GM23338 (cell line): ENCODE measurements at regions not wholly inside any gene's neighbourhood (a gene's known extent, or its start where the extent isn't known, plus 50 kb on each side); places are given as distances from the start of the nearest gene placed in this dataset.

Experiments used
- ATAC-seq: fragments of 200-7000 bp; cut with Tn5 transposase; 3 replicates; pipeline ENCODE4 v1.9.1; 2020
- DNase-seq: peaks from one replicate; pipeline ENCODE4 v3.0.0-alpha.2; 2015; ENCODE audit warnings: low spot score
- H2AFZ ChIP-seq: fragments of 200-600 bp; sonication (generic); 2 replicates; pipeline ENCODE4 v1.8.0; 2016; ENCODE audit warnings: antibody characterized with exemption, mild to moderate bottlenecking, moderate library complexity
- H3F3A ChIP-seq: fragments of 200-600 bp; sonication (generic); replicated peaks from 2 replicates; pipeline ENCODE4 v1.8.0; 2017; ENCODE audit warnings: antibody characterized with exemption, mixed run types, low read depth
- H3K27ac ChIP-seq: fragments of 200-600 bp; sonication (generic); 2 replicates; pipeline ENCODE4 v1.6.1; 2016; ENCODE audit warnings: low read depth
- H3K27me3 ChIP-seq: fragments of 200-600 bp; sonication (generic); 2 replicates; pipeline ENCODE4 v1.8.0; 2016; ENCODE audit warnings: mild to moderate bottlenecking, mixed run types, moderate library complexity; ENCODE audit not compliant: insufficient read depth
- H3K36me3 ChIP-seq: fragments of 200-600 bp; sonication (generic); 2 replicates; pipeline ENCODE4 v1.8.0; 2016; ENCODE audit warnings: mild to moderate bottlenecking; ENCODE audit not compliant: insufficient read depth
- H3K4me1 ChIP-seq: fragments of 200-600 bp; sonication (generic); 2 replicates; pipeline ENCODE4 v1.8.0; 2016; ENCODE audit warnings: mild to moderate bottlenecking, moderate library complexity; ENCODE audit not compliant: insufficient read depth
- H3K4me2 ChIP-seq: fragments of 200-600 bp; sonication (generic); 2 replicates; pipeline ENCODE4 v1.7.1; 2017; ENCODE audit warnings: mixed run types
- H3K4me3 ChIP-seq: fragments of 200-600 bp; sonication (generic); 2 replicates; pipeline ENCODE4 v1.6.1; 2016; ENCODE audit warnings: mixed run types
- H3K79me2 ChIP-seq: fragments of 200-600 bp; sonication (generic); replicated peaks from 2 replicates; pipeline ENCODE4 v1.8.0; 2017; ENCODE audit warnings: mild to moderate bottlenecking; ENCODE audit not compliant: insufficient read depth
- H3K9me2 ChIP-seq: fragments of 200-600 bp; sonication (generic); 2 replicates; pipeline ENCODE4 v1.8.0; 2017; ENCODE audit not compliant: insufficient read depth
- H4K20me1 ChIP-seq: fragments of 200-600 bp; sonication (generic); replicated peaks from 2 replicates; pipeline ENCODE4 v1.8.0; 2017; ENCODE audit warnings: mild to moderate bottlenecking; ENCODE audit not compliant: insufficient read depth
- H3K27ac Mint-ChIP-seq: 2 replicates; pipeline ENCODE4 v1.8.0; 2020; ENCODE audit warnings: inconsistent platforms, mild to moderate bottlenecking, moderate library complexity, mixed read lengths
- H3K27me3 Mint-ChIP-seq: 3 replicates; pipeline ENCODE4 v1.8.0; 2022; ENCODE audit warnings: low read depth, mild to moderate bottlenecking, moderate library complexity, mixed read lengths, inconsistent platforms; ENCODE audit not compliant: insufficient read depth, poor library complexity
- H3K36me3 Mint-ChIP-seq: 3 replicates; pipeline ENCODE4 v1.8.0; 2021; ENCODE audit warnings: low read depth, mild to moderate bottlenecking, inconsistent platforms, moderate library complexity, mixed read lengths
- H3K4me1 Mint-ChIP-seq: 3 replicates; pipeline ENCODE4 v1.8.0; 2020; ENCODE audit warnings: mild to moderate bottlenecking, inconsistent platforms, mixed read lengths
- H3K4me3 Mint-ChIP-seq: 3 replicates; pipeline ENCODE4 v1.8.0; 2021; ENCODE audit warnings: moderate library complexity, mild to moderate bottlenecking, inconsistent platforms, mixed read lengths
- H3K9me3 Mint-ChIP-seq: 3 replicates; pipeline ENCODE4 v1.8.0; 2020; ENCODE audit warnings: moderate library complexity, mild to moderate bottlenecking, inconsistent platforms, mixed read lengths
- EZH2phosphoT487 ChIP-seq: fragments of 200-600 bp; sonication (generic); IDR thresholded peaks from one replicate; pipeline ENCODE4 v1.8.1; 2018; ENCODE audit warnings: antibody characterized with exemption; ENCODE audit not compliant: unreplicated experiment
- JUNB ChIP-seq: IDR thresholded peaks from one replicate; pipeline ENCODE4 v1.6.1; 2016; ENCODE audit warnings: antibody characterized with exemption; ENCODE audit not compliant: unreplicated experiment
- NANOG ChIP-seq: IDR thresholded peaks from 2 replicates; pipeline ENCODE4 v1.6.1; 2016; ENCODE audit warnings: antibody characterized with exemption, borderline replicate concordance
- POLR2AphosphoS5 ChIP-seq: IDR thresholded peaks from 2 replicates; pipeline ENCODE4 v1.6.1; 2016; ENCODE audit warnings: antibody characterized with exemption, low read depth
- STAT1 ChIP-seq: IDR thresholded peaks from one replicate; pipeline ENCODE4 v1.6.1; 2016; ENCODE audit warnings: antibody characterized with exemption; ENCODE audit not compliant: unreplicated experiment
- ZNF114 ChIP-seq: fragments of 250-450 bp; sonication (Bioruptor Pico); IDR thresholded peaks from 2 replicates; pipeline ENCODE4 v1.5.0; 2020; ENCODE audit warnings: mild to moderate bottlenecking, moderate library complexity
- ZNF331 ChIP-seq: fragments of 250-450 bp; sonication (Bioruptor Pico); IDR thresholded peaks from 2 replicates; pipeline ENCODE4 v1.5.0; 2020; ENCODE audit warnings: low read depth, mild to moderate bottlenecking, moderate library complexity
- TF ChIP-seq, protein P1 (sequence below), 2 experiments: fragments of 200-600 bp in 1 of 2; sonication (generic) in 1 of 2; conservative IDR thresholded peaks; 2 replicates each; pipeline versions ENCODE4 v1.5.1 to v1.6.1; 2016 to 2017; ENCODE audit warnings: antibody characterized with exemption in 2 of 2, low read depth in 2 of 2, mild to moderate bottlenecking in 2 of 2, moderate library complexity in 1 of 2
- TF ChIP-seq, protein P2 (sequence below): fragments of 250-450 bp; sonication (Bioruptor Pico); IDR thresholded peaks from 2 replicates; pipeline ENCODE4 v1.5.0; 2020; ENCODE audit warnings: mild to moderate bottlenecking, moderate library complexity
- TF ChIP-seq, protein P3 (sequence below): IDR thresholded peaks from 2 replicates; pipeline ENCODE4 v1.6.1; 2016; ENCODE audit warnings: antibody characterized with exemption
- TF ChIP-seq, protein P4 (sequence below): IDR thresholded peaks from one replicate; pipeline ENCODE4 v1.6.1; 2018; ENCODE audit warnings: antibody characterized with exemption; ENCODE audit not compliant: unreplicated experiment

DNA sequence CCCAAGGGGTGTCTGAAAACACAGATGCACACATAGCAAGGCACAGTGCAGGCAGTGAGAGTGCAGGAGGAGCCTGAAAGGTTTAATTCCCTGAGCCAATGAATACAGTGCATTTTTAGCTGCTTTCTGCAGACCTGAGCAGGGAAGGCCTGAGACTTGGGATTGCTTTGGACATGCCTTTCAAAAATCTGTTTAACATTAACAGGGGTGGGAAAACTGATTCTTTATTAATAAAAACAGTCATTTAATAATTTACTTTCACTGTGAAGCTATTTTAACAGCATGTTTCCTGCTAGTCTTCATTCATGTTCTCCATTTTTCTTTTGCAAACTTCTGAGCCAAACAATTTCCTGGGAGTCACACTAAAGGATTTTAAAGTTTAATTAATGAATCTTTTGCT, 488.1 kb downstream of the SMARCA1 start (continued):
- TF ChIP-seq, protein P1, sequence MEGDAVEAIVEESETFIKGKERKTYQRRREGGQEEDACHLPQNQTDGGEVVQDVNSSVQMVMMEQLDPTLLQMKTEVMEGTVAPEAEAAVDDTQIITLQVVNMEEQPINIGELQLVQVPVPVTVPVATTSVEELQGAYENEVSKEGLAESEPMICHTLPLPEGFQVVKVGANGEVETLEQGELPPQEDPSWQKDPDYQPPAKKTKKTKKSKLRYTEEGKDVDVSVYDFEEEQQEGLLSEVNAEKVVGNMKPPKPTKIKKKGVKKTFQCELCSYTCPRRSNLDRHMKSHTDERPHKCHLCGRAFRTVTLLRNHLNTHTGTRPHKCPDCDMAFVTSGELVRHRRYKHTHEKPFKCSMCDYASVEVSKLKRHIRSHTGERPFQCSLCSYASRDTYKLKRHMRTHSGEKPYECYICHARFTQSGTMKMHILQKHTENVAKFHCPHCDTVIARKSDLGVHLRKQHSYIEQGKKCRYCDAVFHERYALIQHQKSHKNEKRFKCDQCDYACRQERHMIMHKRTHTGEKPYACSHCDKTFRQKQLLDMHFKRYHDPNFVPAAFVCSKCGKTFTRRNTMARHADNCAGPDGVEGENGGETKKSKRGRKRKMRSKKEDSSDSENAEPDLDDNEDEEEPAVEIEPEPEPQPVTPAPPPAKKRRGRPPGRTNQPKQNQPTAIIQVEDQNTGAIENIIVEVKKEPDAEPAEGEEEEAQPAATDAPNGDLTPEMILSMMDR (conservative IDR thresholded peaks at IDR 0.05; ENCODE audit: low read depth in 2 of 2): no peak
- no peak for TF ChIP-seq NANOG

DNA sequence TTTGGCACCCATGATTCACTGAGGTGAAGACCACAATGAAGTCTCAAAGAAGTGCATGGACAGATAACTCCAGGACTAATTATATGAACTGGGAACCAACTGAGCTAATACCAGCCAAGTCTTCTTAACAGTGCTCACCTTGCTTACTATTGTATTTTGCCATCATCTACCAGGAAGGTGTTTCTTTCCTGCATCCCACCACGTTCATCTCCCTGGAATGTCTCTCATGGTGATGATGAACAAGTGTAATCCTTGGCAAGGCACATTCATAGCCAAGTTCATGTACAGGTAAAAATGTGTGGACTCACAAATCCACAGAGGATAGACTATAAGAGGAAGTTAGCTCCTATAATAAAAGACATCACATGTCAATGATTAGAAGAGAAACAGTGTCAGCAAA, 489.1 kb downstream of the SMARCA1 start:
- no peaks in the 10 kb centered on the region for H3K36me3 ChIP-seq
- H3K9me2 ChIP-seq: no peaks in the 10 kb centered on the region
- no peak overlapping the region for H2AFZ ChIP-seq
- H3K4me3 ChIP-seq: no peak overlapping the region
- H3K4me3 Mint-ChIP-seq: no peak overlapping the region
- peaks cover 2% of the 10 kb centered on the region for H3K27me3 Mint-ChIP-seq
- no peaks in the 10 kb centered on the region for H3K27me3 ChIP-seq
- H4K20me1 ChIP-seq: no peaks in the 10 kb centered on the region
- no peak overlapping the region for H3K4me2 ChIP-seq
- no peaks in the 10 kb centered on the region for H3K4me1 ChIP-seq
- no peaks in the 10 kb centered on the region for H3K79me2 ChIP-seq
- no peak for DNase-seq
- no peak overlapping the region for H3K27ac Mint-ChIP-seq
- H3K4me1 Mint-ChIP-seq: no peaks in the 10 kb centered on the region; the same call in 1 of the 3 replicates
- no peaks in the 10 kb centered on the region for H3K36me3 Mint-ChIP-seq
- ATAC-seq: no peak
- H3F3A ChIP-seq: no peaks in the 10 kb centered on the region
- H3K9me3 Mint-ChIP-seq: no peaks in the 10 kb centered on the region
- no peak overlapping the region for H3K27ac ChIP-seq
- TF ChIP-seq, protein P2, sequence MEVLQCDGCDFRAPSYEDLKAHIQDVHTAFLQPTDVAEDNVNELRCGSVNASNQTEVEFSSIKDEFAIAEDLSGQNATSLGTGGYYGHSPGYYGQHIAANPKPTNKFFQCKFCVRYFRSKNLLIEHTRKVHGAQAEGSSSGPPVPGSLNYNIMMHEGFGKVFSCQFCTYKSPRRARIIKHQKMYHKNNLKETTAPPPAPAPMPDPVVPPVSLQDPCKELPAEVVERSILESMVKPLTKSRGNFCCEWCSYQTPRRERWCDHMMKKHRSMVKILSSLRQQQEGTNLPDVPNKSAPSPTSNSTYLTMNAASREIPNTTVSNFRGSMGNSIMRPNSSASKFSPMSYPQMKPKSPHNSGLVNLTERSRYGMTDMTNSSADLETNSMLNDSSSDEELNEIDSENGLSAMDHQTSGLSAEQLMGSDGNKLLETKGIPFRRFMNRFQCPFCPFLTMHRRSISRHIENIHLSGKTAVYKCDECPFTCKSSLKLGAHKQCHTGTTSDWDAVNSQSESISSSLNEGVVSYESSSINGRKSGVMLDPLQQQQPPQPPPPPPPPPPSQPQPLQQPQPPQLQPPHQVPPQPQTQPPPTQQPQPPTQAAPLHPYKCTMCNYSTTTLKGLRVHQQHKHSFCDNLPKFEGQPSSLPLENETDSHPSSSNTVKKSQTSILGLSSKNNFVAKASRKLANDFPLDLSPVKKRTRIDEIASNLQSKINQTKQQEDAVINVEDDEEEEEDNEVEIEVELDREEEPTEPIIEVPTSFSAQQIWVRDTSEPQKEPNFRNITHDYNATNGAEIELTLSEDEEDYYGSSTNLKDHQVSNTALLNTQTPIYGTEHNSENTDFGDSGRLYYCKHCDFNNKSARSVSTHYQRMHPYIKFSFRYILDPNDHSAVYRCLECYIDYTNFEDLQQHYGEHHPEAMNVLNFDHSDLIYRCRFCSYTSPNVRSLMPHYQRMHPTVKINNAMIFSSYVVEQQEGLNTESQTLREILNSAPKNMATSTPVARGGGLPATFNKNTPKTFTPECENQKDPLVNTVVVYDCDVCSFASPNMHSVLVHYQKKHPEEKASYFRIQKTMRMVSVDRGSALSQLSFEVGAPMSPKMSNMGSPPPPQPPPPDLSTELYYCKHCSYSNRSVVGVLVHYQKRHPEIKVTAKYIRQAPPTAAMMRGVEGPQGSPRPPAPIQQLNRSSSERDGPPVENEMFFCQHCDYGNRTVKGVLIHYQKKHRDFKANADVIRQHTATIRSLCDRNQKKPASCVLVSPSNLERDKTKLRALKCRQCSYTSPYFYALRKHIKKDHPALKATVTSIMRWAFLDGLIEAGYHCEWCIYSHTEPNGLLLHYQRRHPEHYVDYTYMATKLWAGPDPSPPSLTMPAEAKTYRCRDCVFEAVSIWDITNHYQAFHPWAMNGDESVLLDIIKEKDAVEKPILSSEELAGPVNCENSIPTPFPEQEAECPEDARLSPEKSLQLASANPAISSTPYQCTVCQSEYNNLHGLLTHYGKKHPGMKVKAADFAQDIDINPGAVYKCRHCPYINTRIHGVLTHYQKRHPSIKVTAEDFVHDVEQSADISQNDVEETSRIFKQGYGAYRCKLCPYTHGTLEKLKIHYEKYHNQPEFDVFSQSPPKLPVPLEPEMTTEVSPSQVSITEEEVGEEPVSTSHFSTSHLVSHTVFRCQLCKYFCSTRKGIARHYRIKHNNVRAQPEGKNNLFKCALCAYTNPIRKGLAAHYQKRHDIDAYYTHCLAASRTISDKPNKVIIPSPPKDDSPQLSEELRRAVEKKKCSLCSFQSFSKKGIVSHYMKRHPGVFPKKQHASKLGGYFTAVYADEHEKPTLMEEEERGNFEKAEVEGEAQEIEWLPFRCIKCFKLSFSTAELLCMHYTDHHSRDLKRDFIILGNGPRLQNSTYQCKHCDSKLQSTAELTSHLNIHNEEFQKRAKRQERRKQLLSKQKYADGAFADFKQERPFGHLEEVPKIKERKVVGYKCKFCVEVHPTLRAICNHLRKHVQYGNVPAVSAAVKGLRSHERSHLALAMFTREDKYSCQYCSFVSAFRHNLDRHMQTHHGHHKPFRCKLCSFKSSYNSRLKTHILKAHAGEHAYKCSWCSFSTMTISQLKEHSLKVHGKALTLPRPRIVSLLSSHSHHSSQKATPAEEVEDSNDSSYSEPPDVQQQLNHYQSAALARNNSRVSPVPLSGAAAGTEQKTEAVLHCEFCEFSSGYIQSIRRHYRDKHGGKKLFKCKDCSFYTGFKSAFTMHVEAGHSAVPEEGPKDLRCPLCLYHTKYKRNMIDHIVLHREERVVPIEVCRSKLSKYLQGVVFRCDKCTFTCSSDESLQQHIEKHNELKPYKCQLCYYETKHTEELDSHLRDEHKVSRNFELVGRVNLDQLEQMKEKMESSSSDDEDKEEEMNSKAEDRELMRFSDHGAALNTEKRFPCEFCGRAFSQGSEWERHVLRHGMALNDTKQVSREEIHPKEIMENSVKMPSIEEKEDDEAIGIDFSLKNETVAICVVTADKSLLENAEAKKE (CRISPR knock-in tag): no peak
- TF ChIP-seq ZNF331: no peak
- TF ChIP-seq POLR2AphosphoS5: no peak
- no peak for TF ChIP-seq JUNB
- TF ChIP-seq, protein P3, sequence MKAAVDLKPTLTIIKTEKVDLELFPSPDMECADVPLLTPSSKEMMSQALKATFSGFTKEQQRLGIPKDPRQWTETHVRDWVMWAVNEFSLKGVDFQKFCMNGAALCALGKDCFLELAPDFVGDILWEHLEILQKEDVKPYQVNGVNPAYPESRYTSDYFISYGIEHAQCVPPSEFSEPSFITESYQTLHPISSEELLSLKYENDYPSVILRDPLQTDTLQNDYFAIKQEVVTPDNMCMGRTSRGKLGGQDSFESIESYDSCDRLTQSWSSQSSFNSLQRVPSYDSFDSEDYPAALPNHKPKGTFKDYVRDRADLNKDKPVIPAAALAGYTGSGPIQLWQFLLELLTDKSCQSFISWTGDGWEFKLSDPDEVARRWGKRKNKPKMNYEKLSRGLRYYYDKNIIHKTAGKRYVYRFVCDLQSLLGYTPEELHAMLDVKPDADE: no peak
- TF ChIP-seq, protein P4, sequence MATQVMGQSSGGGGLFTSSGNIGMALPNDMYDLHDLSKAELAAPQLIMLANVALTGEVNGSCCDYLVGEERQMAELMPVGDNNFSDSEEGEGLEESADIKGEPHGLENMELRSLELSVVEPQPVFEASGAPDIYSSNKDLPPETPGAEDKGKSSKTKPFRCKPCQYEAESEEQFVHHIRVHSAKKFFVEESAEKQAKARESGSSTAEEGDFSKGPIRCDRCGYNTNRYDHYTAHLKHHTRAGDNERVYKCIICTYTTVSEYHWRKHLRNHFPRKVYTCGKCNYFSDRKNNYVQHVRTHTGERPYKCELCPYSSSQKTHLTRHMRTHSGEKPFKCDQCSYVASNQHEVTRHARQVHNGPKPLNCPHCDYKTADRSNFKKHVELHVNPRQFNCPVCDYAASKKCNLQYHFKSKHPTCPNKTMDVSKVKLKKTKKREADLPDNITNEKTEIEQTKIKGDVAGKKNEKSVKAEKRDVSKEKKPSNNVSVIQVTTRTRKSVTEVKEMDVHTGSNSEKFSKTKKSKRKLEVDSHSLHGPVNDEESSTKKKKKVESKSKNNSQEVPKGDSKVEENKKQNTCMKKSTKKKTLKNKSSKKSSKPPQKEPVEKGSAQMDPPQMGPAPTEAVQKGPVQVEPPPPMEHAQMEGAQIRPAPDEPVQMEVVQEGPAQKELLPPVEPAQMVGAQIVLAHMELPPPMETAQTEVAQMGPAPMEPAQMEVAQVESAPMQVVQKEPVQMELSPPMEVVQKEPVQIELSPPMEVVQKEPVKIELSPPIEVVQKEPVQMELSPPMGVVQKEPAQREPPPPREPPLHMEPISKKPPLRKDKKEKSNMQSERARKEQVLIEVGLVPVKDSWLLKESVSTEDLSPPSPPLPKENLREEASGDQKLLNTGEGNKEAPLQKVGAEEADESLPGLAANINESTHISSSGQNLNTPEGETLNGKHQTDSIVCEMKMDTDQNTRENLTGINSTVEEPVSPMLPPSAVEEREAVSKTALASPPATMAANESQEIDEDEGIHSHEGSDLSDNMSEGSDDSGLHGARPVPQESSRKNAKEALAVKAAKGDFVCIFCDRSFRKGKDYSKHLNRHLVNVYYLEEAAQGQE: no peak
- TF ChIP-seq, protein P1 (conservative IDR thresholded peaks at IDR 0.05; ENCODE audit: low read depth in 2 of 2): no peak
- TF ChIP-seq STAT1: no peak
- no peak for TF ChIP-seq EZH2phosphoT487
- no peak for TF ChIP-seq ZNF114 (CRISPR knock-in tag)
- TF ChIP-seq NANOG: no peak
